ENCODE measurements at regions not wholly inside any gene's neighbourhood (a gene's known extent, or its start where the extent isn't known, plus 50 kb on each side); places are given as distances from the start of the nearest gene placed in this dataset.

DNA sequence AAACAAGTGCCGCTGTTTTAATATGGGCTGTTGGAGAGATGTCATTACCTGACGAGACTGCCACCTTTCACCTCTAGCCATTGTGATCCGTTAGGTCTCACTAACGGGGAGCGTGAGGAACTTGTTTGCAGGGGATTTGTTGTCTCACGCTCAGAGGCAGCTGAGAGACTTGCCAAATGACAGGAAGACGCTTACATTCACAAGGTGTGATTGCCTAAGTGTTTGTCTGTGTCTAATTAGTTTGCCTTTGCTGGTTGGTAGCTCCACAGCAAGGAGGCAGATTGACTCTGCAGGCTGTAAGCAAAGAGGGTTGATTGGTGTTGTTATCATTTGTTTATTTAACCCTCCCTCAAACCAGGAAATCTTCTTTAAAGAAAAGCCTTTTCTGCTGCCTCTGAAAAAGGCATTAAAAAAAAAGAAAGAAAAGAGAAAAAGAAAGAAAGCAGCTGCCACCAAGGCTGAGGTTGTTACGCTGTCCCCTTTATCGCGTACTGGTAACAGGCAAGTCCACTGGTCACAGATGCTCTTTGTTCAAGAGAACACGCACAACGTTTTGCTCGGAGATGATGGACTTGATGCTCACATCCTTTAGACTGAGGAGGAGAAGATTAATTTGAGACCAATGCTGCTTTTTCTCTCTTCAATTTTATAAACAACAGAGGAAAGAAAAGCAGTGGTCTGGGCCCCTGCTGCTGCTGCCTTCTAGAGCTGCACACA lies 203.9 kb downstream of the ZNF326 start:
- H3K4me1 ChIP-seq (ENCODE audit: insufficient read depth, low read length), result peaks cover 13% of the 10 kb centered on the region
- no peaks in the 10 kb centered on the region for H3K27me3 ChIP-seq (ENCODE audit: insufficient read depth, low read length)
- no peaks in the 10 kb centered on the region for H3K36me3 ChIP-seq (ENCODE audit: insufficient read depth, low read length)
- WGBS, result 61% methylated on average over 13 of the region's 13 CpGs
- H3K27ac ChIP-seq (ENCODE audit: low read depth, low read length), result no peak overlapping the region
- H3K9ac ChIP-seq (ENCODE audit: low read depth, low read length), result peak overlapping the region; percentile 14; the same call in 1 of the 2 replicates
- no peaks in the 10 kb centered on the region for H3K9me3 ChIP-seq (ENCODE audit: insufficient read depth, low read depth, low read length)
- H3K4me3 ChIP-seq (ENCODE audit: low read length), result no peak overlapping the region

DNA sequence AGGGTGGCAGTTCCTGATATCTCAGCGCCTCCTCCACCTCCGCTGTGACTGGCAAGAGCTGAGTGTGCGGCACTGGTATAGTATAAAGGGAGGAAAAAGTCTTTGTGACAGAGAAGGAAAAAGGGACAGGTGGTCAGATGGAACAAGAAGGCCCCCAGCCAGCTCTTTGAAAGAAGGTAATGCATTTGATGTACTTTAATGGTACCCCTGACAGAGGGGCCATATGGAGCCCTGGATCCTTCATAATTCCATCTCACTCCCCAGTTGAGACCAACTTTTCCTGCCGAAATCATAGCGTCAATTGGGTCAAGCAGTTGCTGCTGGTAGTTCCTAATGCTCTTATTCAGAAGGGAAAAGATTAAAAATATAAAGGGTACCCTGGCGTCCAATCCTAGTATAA lies 198.2 kb downstream of the ZNF326 start:
- no peak overlapping the region for H3K4me3 ChIP-seq (ENCODE audit: low read length)
- no peaks in the 10 kb centered on the region for H3K4me1 ChIP-seq (ENCODE audit: insufficient read depth, low read length)
- no peaks in the 10 kb centered on the region for H3K27me3 ChIP-seq (ENCODE audit: insufficient read depth, low read length)
- no peaks in the 10 kb centered on the region for H3K9me3 ChIP-seq (ENCODE audit: insufficient read depth, low read depth, low read length)
- no peak overlapping the region for H3K27ac ChIP-seq (ENCODE audit: low read depth, low read length)
- no peaks in the 10 kb centered on the region for H3K36me3 ChIP-seq (ENCODE audit: insufficient read depth, low read length)
- H3K9ac ChIP-seq (ENCODE audit: low read depth, low read length), result no peak overlapping the region
- WGBS, result 95% methylated on average over 6 of the region's 6 CpGs

- no peak overlapping the region for H3K4me3 ChIP-seq (ENCODE audit: low read length)
- H3K9me3 ChIP-seq (ENCODE audit: insufficient read depth, low read depth, low read length), result no peaks in the 10 kb centered on the region
- H3K9ac ChIP-seq (ENCODE audit: low read depth, low read length), result no peak overlapping the region
- H3K4me1 ChIP-seq (ENCODE audit: insufficient read depth, low read length), result no peaks in the 10 kb centered on the region
- no peaks in the 10 kb centered on the region for H3K36me3 ChIP-seq (ENCODE audit: insufficient read depth, low read length)
- H3K27me3 ChIP-seq (ENCODE audit: insufficient read depth, low read length), result no peaks in the 10 kb centered on the region
- no peak overlapping the region for H3K27ac ChIP-seq (ENCODE audit: low read depth, low read length)
- 91% methylated on average over 2 of the region's 2 CpGs for WGBS
Measured at GRCh38 chr1:90192408-90192807, 197.5 kb downstream of the ZNF326 start.

- Histone ChIP-seq H3K4me3 (ENCODE audit: low read length) (no peak overlapping the region), H3K9ac (ENCODE audit: low read depth, low read length) (no peak overlapping the region)
Measured at GRCh38 chr1:90190523-90190922, 195.6 kb downstream of the ZNF326 start.

GRCh38 chr1:90189889-90190288 lies 195.0 kb downstream of the ZNF326 start:
- no peak overlapping the region for H3K9ac ChIP-seq (ENCODE audit: low read depth, low read length)
- 92% methylated on average over 4 of the region's 4 CpGs for WGBS

More at GRCh38 chr1:90190523-90190922, 195.6 kb downstream of the ZNF326 start:
- H3K27ac ChIP-seq (ENCODE audit: low read depth, low read length), result no peak overlapping the region
- no peaks in the 10 kb centered on the region for H3K36me3 ChIP-seq (ENCODE audit: insufficient read depth, low read length)
- no peaks in the 10 kb centered on the region for H3K9me3 ChIP-seq (ENCODE audit: insufficient read depth, low read depth, low read length)
- 0 out of 2 replicates have a peak, but pooled peaks cover 2% of the 10 kb centered on the region for H3K4me1 ChIP-seq (ENCODE audit: insufficient read depth, low read length)
- no peaks in the 10 kb centered on the region for H3K27me3 ChIP-seq (ENCODE audit: insufficient read depth, low read length)

GRCh38 chr1:90187323-90187585 lies 192.3 kb downstream of the ZNF326 start:
- H3K27ac ChIP-seq (ENCODE audit: low read depth, low read length), result no peak overlapping the region
- no peaks in the 10 kb centered on the region for H3K27me3 ChIP-seq (ENCODE audit: insufficient read depth, low read length)
- H3K36me3 ChIP-seq (ENCODE audit: insufficient read depth, low read length), result no peaks in the 10 kb centered on the region
- H3K4me3 ChIP-seq (ENCODE audit: low read length), result no peak overlapping the region
- H3K9ac ChIP-seq (ENCODE audit: low read depth, low read length), result no peak overlapping the region
- no peaks in the 10 kb centered on the region for H3K9me3 ChIP-seq (ENCODE audit: insufficient read depth, low read depth, low read length)
- WGBS, result 87% methylated on average over 2 of the region's 2 CpGs
- H3K4me1 ChIP-seq (ENCODE audit: insufficient read depth, low read length), result 0 out of 2 replicates have a peak, but pooled peaks cover 2% of the 10 kb centered on the region

More at GRCh38 chr1:90189889-90190288, 195.0 kb downstream of the ZNF326 start:
- Histone ChIP-seq H3K4me1 (ENCODE audit: insufficient read depth, low read length) (0 out of 2 replicates have a peak, but pooled peaks cover 2% of the 10 kb centered on the region), H3K27ac (ENCODE audit: low read depth, low read length) (no peak overlapping the region), H3K4me3 (ENCODE audit: low read length) (no peak overlapping the region), H3K9me3 (ENCODE audit: insufficient read depth, low read depth, low read length) (no peaks in the 10 kb centered on the region), H3K36me3 (ENCODE audit: insufficient read depth, low read length) (no peaks in the 10 kb centered on the region), H3K27me3 (ENCODE audit: insufficient read depth, low read length) (no peaks in the 10 kb centered on the region)

GRCh38 chr1:90186506-90187322 lies 191.8 kb downstream of the ZNF326 start:
- Histone ChIP-seq H3K4me1 (ENCODE audit: insufficient read depth, low read length) (0 out of 2 replicates have a peak, but pooled peaks cover 5% of the 10 kb centered on the region), H3K9ac (ENCODE audit: low read depth, low read length) (no peak overlapping the region), H3K27ac (ENCODE audit: low read depth, low read length) (no peak overlapping the region), H3K9me3 (ENCODE audit: insufficient read depth, low read depth, low read length) (no peaks in the 10 kb centered on the region), H3K36me3 (ENCODE audit: insufficient read depth, low read length) (no peaks in the 10 kb centered on the region), H3K27me3 (ENCODE audit: insufficient read depth, low read length) (no peaks in the 10 kb centered on the region), H3K4me3 (ENCODE audit: low read length) (no peak overlapping the region)
- WGBS, result 76% methylated on average over 7 of the region's 7 CpGs

DNA sequence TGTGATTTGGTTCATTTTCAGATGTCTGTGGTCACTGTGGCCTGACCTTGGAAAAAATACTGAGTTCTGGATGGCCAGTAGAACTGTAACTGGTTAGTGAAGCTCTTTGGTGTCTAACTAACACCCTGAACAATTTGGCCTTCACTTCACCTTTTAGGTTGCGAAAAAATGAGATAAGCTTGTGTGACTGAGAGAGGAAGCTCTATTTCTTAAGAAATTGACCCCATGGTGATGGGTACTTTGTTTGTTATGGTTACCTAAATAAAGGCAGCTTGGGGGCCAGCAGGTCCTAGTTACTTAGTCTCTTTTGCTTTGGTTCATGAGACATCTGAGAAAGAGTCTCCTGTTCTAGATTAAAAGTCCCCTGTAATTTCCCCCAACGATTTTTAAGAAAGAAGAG lies 181.6 kb downstream of the ZNF326 start:
- H3K36me3 ChIP-seq (ENCODE audit: insufficient read depth, low read length), result no peaks in the 10 kb centered on the region
- peaks cover 7% of the 10 kb centered on the region for H3K4me1 ChIP-seq (ENCODE audit: insufficient read depth, low read length)
- no peak overlapping the region for H3K27ac ChIP-seq (ENCODE audit: low read depth, low read length)
- no peaks in the 10 kb centered on the region for H3K9me3 ChIP-seq (ENCODE audit: insufficient read depth, low read depth, low read length)
- no peaks in the 10 kb centered on the region for H3K27me3 ChIP-seq (ENCODE audit: insufficient read depth, low read length)
- WGBS, result 80% methylated on average over 2 of the region's 2 CpGs
- no peak overlapping the region for H3K9ac ChIP-seq (ENCODE audit: low read depth, low read length)
- H3K4me3 ChIP-seq (ENCODE audit: low read length), result no peak overlapping the region

GRCh38 chr1:90175490-90176167 lies 180.7 kb downstream of the ZNF326 start:
- WGBS, result 93% methylated on average over 3 of the region's 3 CpGs
- Histone ChIP-seq H3K27me3 (ENCODE audit: insufficient read depth, low read length) (no peaks in the 10 kb centered on the region), H3K36me3 (ENCODE audit: insufficient read depth, low read length) (no peaks in the 10 kb centered on the region), H3K9ac (ENCODE audit: low read depth, low read length) (no peak overlapping the region), H3K27ac (ENCODE audit: low read depth, low read length) (no peak overlapping the region), H3K4me3 (ENCODE audit: low read length) (no peak overlapping the region), H3K4me1 (ENCODE audit: insufficient read depth, low read length) (peaks cover 4% of the 10 kb centered on the region; the same call in 1 of the 2 replicates), H3K9me3 (ENCODE audit: insufficient read depth, low read depth, low read length) (no peaks in the 10 kb centered on the region)

GRCh38 chr1:90174246-90174645 lies 179.3 kb downstream of the ZNF326 start:
- Histone ChIP-seq H3K27me3 (ENCODE audit: insufficient read depth, low read length) (no peaks in the 10 kb centered on the region), H3K4me3 (ENCODE audit: low read length) (no peak overlapping the region), H3K9ac (ENCODE audit: low read depth, low read length) (no peak overlapping the region), H3K27ac (ENCODE audit: low read depth, low read length) (no peak overlapping the region), H3K36me3 (ENCODE audit: insufficient read depth, low read length) (no peaks in the 10 kb centered on the region), H3K4me1 (ENCODE audit: insufficient read depth, low read length) (peaks cover 4% of the 10 kb centered on the region; the same call in 1 of the 2 replicates), H3K9me3 (ENCODE audit: insufficient read depth, low read depth, low read length) (no peaks in the 10 kb centered on the region)
- WGBS, result 84% methylated on average over 1 of the region's 1 CpG

- no peaks in the 10 kb centered on the region for H3K27me3 ChIP-seq (ENCODE audit: insufficient read depth, low read length)
- H3K36me3 ChIP-seq (ENCODE audit: insufficient read depth, low read length), result no peaks in the 10 kb centered on the region
- H3K4me1 ChIP-seq (ENCODE audit: insufficient read depth, low read length), result no peaks in the 10 kb centered on the region
- peaks cover 9% of the 10 kb centered on the region; the same call in 1 of the 2 replicates for H3K9me3 ChIP-seq (ENCODE audit: insufficient read depth, low read depth, low read length)
- WGBS, result 90% methylated on average over 3 of the region's 3 CpGs
- H3K9ac ChIP-seq (ENCODE audit: low read depth, low read length), result no peak overlapping the region
- no peak overlapping the region for H3K4me3 ChIP-seq (ENCODE audit: low read length)
- H3K27ac ChIP-seq (ENCODE audit: low read depth, low read length), result no peak overlapping the region
Measured at GRCh38 chr1:90162216-90162615, 167.3 kb downstream of the ZNF326 start.

Data from HUES64 (cell line).